SJCRH30 (cell line): ENCODE measurements at regions not wholly inside any gene's neighbourhood (a gene's known extent, or its start where the extent isn't known, plus 50 kb on each side); places are given as distances from the start of the nearest gene placed in this dataset.

Experiments used
- DNase-seq, 2 experiments: peaks; one replicate each; pipeline ENCODE4 v3.0.0-alpha.2; 2015 to 2020
- H3K27ac ChIP-seq: fragments of 250-450 bp; sonication (Bioruptor Pico); 2 replicates; pipeline ENCODE4 v1.5.1; 2020; ENCODE audit warnings: mild to moderate bottlenecking, moderate library complexity
- H3K27me3 ChIP-seq: fragments of 250-450 bp; sonication (Bioruptor Pico); 2 replicates; pipeline ENCODE4 v1.5.1; 2020; ENCODE audit warnings: mild to moderate bottlenecking, moderate library complexity
- H3K36me3 ChIP-seq: fragments of 250-450 bp; sonication (Bioruptor Pico); 2 replicates; pipeline ENCODE4 v1.5.1; 2020; ENCODE audit warnings: mild to moderate bottlenecking, moderate library complexity
- H3K4me1 ChIP-seq: fragments of 250-450 bp; sonication (Bioruptor Pico); 2 replicates; pipeline ENCODE4 v1.5.1; 2020; ENCODE audit warnings: mild to moderate bottlenecking, moderate library complexity
- H3K4me3 ChIP-seq: fragments of 250-450 bp; sonication (Bioruptor Pico); 2 replicates; pipeline ENCODE4 v1.5.1; 2020; ENCODE audit warnings: mild to moderate bottlenecking, moderate library complexity
- H3K9me3 ChIP-seq: fragments of 250-450 bp; sonication (Bioruptor Pico); replicated peaks from 2 replicates; pipeline ENCODE4 v1.5.1; 2020; ENCODE audit warnings: mild to moderate bottlenecking, moderate library complexity

GRCh38 chr3:156604642-156605144 is 49.8 kb upstream of the SSR3 start:
- no peak overlapping the region for H3K27ac ChIP-seq
- no peak overlapping the region for H3K4me3 ChIP-seq
- no peak for DNase-seq
- H3K4me1 ChIP-seq: no peaks in the 10 kb centered on the region
- no peaks in the 10 kb centered on the region for H3K36me3 ChIP-seq
- no peaks in the 10 kb centered on the region; the same call in 1 of the 2 replicates for H3K27me3 ChIP-seq
- no peaks in the 10 kb centered on the region for H3K9me3 ChIP-seq
